Caco-2 (cell line): ENCODE measurements at regions not wholly inside any gene's neighbourhood (a gene's known extent, or its start where the extent isn't known, plus 50 kb on each side); places are given as distances from the start of the nearest gene placed in this dataset.

Experiments
- BruUV-seq: library from RNA; stranded (reverse); fragments of 400-500 nt; replicated peaks from 2 replicates; lab custom pipeline; 2021; lab: Mats Ljungman, UMichigan
- CTCF ChIA-PET: fragments of 300-600 bp; sonication (Branson Sonifier 250); formaldehyde crosslinking; loops from one replicate; lab custom pipeline; 2022; ENCODE audit warnings: antibody characterized with exemption; lab: Charles Lee
- POLR2A ChIA-PET: fragments of 300-600 bp; sonication (Branson Sonifier 250); formaldehyde crosslinking; loops from one replicate; lab custom pipeline; 2022; ENCODE audit warnings: antibody characterized with exemption; lab: Charles Lee
- DNase-seq, 2 experiments: peaks; one replicate each; pipeline versions ENCODE4 v3.0.0 to v3.0.0-alpha.2; 2020 to 2022
- H3K27me3 ChIP-seq: replicated peaks from 2 replicates; pipeline ENCODE4 v1.6.0; 2011; ENCODE audit warnings: low read length; ENCODE audit not compliant: control insufficient read depth, insufficient read depth
- H3K36me3 ChIP-seq: 2 replicates; pipeline ENCODE4 v1.5.1; 2011; ENCODE audit warnings: low read length; ENCODE audit not compliant: control insufficient read depth, insufficient read depth
- H3K4me1 ChIP-seq: fragments of 250-450 bp; sonication (Bioruptor Pico); 2 replicates; pipeline ENCODE4 v1.5.1; 2020; ENCODE audit warnings: mild to moderate bottlenecking
- H3K4me3 ChIP-seq: 2 replicates; pipeline ENCODE4 v1.5.1; 2011; ENCODE audit warnings: low read depth, mild to moderate bottlenecking, control low read depth, low read length
- H3K9me3 ChIP-seq: fragments of 250-450 bp; sonication (Bioruptor Pico); 2 replicates; pipeline ENCODE4 v1.5.1; 2020; ENCODE audit warnings: mild to moderate bottlenecking, moderate library complexity
- H3K27ac Mint-ChIP-seq: one replicate; pipeline ENCODE4 v1.8.0; 2022; ENCODE audit warnings: mixed read lengths; ENCODE audit not compliant: unreplicated experiment
- H3K27me3 Mint-ChIP-seq: one replicate; pipeline ENCODE4 v1.8.0; 2022; ENCODE audit warnings: mixed read lengths; ENCODE audit not compliant: insufficient read depth, unreplicated experiment
- H3K36me3 Mint-ChIP-seq: one replicate; pipeline ENCODE4 v1.8.0; 2022; ENCODE audit warnings: mild to moderate bottlenecking, mixed read lengths; ENCODE audit not compliant: insufficient read depth, unreplicated experiment
- H3K4me1 Mint-ChIP-seq: one replicate; pipeline ENCODE4 v1.8.0; 2022; ENCODE audit warnings: low read depth, mixed read lengths; ENCODE audit not compliant: unreplicated experiment
- H3K4me3 Mint-ChIP-seq: one replicate; pipeline ENCODE4 v1.8.0; 2022; ENCODE audit warnings: mild to moderate bottlenecking, moderate library complexity, mixed read lengths; ENCODE audit not compliant: unreplicated experiment
- H3K9me3 Mint-ChIP-seq: one replicate; pipeline ENCODE4 v1.8.0; 2022; ENCODE audit warnings: mixed read lengths; ENCODE audit not compliant: unreplicated experiment
- intact Hi-C: fragments of 100-400 bp; cut with micrococcal nuclease; formaldehyde crosslinking; loops from one replicate; pipeline ENCODE4 v1.10.0; 2022; ENCODE audit not compliant: unreplicated experiment
- TF ChIP-seq, protein P1 (sequence below), 2 experiments: fragments of 200-600 bp in 1 of 2; IDR thresholded peaks; 1 replicate in 1 of 2; 2 replicates in 1 of 2; pipeline versions ENCODE4 v1.5.1 to v1.8.0; 2011 to 2022; ENCODE audit warnings: antibody characterized with exemption in 1 of 2, control low read depth in 1 of 2, inconsistent platforms in 1 of 2, low read depth in 1 of 2, low read length in 1 of 2, mild to moderate bottlenecking in 1 of 2, moderate library complexity in 1 of 2; ENCODE audit not compliant: insufficient read depth in 1 of 2, severe bottlenecking in 1 of 2, unreplicated experiment in 1 of 2

GRCh38 chr17:70254735-70255460, 85.6 kb downstream of the KCNJ2 start:
- intact Hi-C loops, result no loop called here
- TF ChIP-seq, protein P1, sequence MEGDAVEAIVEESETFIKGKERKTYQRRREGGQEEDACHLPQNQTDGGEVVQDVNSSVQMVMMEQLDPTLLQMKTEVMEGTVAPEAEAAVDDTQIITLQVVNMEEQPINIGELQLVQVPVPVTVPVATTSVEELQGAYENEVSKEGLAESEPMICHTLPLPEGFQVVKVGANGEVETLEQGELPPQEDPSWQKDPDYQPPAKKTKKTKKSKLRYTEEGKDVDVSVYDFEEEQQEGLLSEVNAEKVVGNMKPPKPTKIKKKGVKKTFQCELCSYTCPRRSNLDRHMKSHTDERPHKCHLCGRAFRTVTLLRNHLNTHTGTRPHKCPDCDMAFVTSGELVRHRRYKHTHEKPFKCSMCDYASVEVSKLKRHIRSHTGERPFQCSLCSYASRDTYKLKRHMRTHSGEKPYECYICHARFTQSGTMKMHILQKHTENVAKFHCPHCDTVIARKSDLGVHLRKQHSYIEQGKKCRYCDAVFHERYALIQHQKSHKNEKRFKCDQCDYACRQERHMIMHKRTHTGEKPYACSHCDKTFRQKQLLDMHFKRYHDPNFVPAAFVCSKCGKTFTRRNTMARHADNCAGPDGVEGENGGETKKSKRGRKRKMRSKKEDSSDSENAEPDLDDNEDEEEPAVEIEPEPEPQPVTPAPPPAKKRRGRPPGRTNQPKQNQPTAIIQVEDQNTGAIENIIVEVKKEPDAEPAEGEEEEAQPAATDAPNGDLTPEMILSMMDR (IDR thresholded peaks at IDR 0.05; ENCODE audit: insufficient read depth in 1 of 2, low read depth in 1 of 2, low read length in 1 of 2, severe bottlenecking in 1 of 2, unreplicated experiment in 1 of 2), result no peak
- BruUV-seq, result no TSS peak
- H3K4me3 Mint-ChIP-seq, result no peak overlapping the region
- Histone ChIP-seq H3K4me1 (no peaks in the 10 kb centered on the region), H3K27me3 (no peaks in the 10 kb centered on the region), H3K9me3 (no peaks in the 10 kb centered on the region), H3K36me3 (no peaks in the 10 kb centered on the region), H3K4me3 (no peak overlapping the region)
- no peak overlapping the region for H3K27ac Mint-ChIP-seq
- H3K36me3 Mint-ChIP-seq, result no peaks in the 10 kb centered on the region
- no peaks in the 10 kb centered on the region for H3K9me3 Mint-ChIP-seq
- no peaks in the 10 kb centered on the region for H3K4me1 Mint-ChIP-seq
- no peak for DNase-seq
- CTCF ChIA-PET, result no interaction called here
- no peaks in the 10 kb centered on the region for H3K27me3 Mint-ChIP-seq
- POLR2A ChIA-PET, result no interaction called here

GRCh38 chr17:70256751-70257150, 87.4 kb downstream of the KCNJ2 start:
- no peak for DNase-seq
- H3K36me3 Mint-ChIP-seq, result no peaks in the 10 kb centered on the region
- intact Hi-C loops, result no loop called here
- TF ChIP-seq, protein P1 (IDR thresholded peaks at IDR 0.05; ENCODE audit: insufficient read depth in 1 of 2, low read depth in 1 of 2, low read length in 1 of 2, severe bottlenecking in 1 of 2, unreplicated experiment in 1 of 2), result no peak
- no peaks in the 10 kb centered on the region for H3K9me3 Mint-ChIP-seq
- no peak overlapping the region for H3K4me3 Mint-ChIP-seq
- no TSS peak for BruUV-seq
- ChIA-PET CTCF (no interaction called here), POLR2A (no interaction called here)
- H3K4me1 Mint-ChIP-seq, result no peaks in the 10 kb centered on the region
- H3K9me3 ChIP-seq, result no peaks in the 10 kb centered on the region
- H3K27me3 Mint-ChIP-seq, result no peaks in the 10 kb centered on the region
- H3K27ac Mint-ChIP-seq, result no peak overlapping the region
- H3K36me3 ChIP-seq, result no peaks in the 10 kb centered on the region
- H3K4me3 ChIP-seq, result no peak overlapping the region
- no peaks in the 10 kb centered on the region for H3K27me3 ChIP-seq
- no peaks in the 10 kb centered on the region for H3K4me1 ChIP-seq

DNA sequence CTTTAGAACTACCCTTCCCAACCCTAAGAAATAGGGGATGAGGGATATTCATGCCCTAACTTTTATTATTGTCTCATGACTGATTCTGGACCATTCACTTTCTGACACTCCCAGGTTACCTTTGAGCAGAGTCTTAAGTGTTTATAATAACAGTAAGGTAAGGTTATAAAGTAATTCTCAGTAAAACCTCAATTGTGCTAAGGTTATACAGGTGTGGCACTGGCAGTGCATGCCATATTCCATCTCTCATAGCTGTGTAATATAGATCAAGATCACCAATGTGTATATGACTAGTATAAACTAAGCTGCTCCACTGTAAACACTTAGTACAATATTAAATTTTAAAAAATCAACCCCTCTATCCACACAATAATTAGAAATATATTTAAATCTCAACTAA, 89.1 kb downstream of the KCNJ2 start:
- POLR2A ChIA-PET, result no interaction called here
- Mint-ChIP-seq H3K4me3 (no peak overlapping the region), H3K36me3 (no peaks in the 10 kb centered on the region), H3K9me3 (no peaks in the 10 kb centered on the region), H3K27me3 (no peaks in the 10 kb centered on the region), H3K27ac (no peak overlapping the region), H3K4me1 (no peaks in the 10 kb centered on the region)
- no peak overlapping the region for H3K4me3 ChIP-seq
- CTCF ChIA-PET, result no interaction called here
- H3K27me3 ChIP-seq, result no peaks in the 10 kb centered on the region
- TF ChIP-seq, protein P1 (IDR thresholded peaks at IDR 0.05; ENCODE audit: insufficient read depth in 1 of 2, low read depth in 1 of 2, low read length in 1 of 2, severe bottlenecking in 1 of 2, unreplicated experiment in 1 of 2), result no peak
- no peaks in the 10 kb centered on the region for H3K9me3 ChIP-seq
- BruUV-seq, result no TSS peak
- no peaks in the 10 kb centered on the region for H3K4me1 ChIP-seq
- no peak for DNase-seq
- no peaks in the 10 kb centered on the region for H3K36me3 ChIP-seq
- intact Hi-C loops, result no loop called here
